ENCODE measurements at regions not wholly inside any gene's neighbourhood (a gene's known extent, or its start where the extent isn't known, plus 50 kb on each side); places are given as distances from the start of the nearest gene placed in this dataset.

DNA sequence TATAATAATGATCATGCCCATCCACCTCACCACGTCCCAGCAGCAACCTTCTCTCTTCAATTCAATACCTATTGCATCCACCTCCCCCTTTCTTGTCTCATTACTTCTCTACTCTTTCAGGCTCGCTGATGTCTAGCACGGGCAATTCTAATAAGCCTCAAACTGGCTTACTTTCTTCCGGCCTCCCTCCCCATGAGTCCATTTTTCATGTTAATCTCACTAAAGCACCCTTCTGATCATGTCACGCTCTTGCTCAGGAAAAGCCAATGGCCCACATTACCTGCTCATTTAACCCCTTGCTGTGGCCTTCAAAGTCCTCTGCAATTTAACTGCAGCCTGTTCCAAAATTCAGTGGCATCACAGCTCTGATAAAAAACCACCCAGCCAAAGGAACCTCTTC lies 105.1 kb downstream of the UTRN start:
- no peak for TF ChIP-seq POLR2AphosphoS5 (IDR thresholded peaks at IDR 0.05; ENCODE audit: borderline replicate concordance, low read depth, low read length)
- no peak for TF ChIP-seq EZH2 (IDR thresholded peaks at IDR 0.05)

Measured in SK-N-MC (cell line).